Endothelial cell of umbilical vein (primary cell): ENCODE measurements at regions not wholly inside any gene's neighbourhood (a gene's known extent, or its start where the extent isn't known, plus 50 kb on each side); places are given as distances from the start of the nearest gene placed in this dataset.

ENCODE experiments used
- EZH2 ChIP-seq: IDR thresholded peaks from 2 replicates; pipeline ENCODE4 v1.6.1; 2012; ENCODE audit warnings: borderline replicate concordance, low read depth, mild to moderate bottlenecking, moderate library complexity, low read length, inconsistent platforms; ENCODE audit not compliant: severe bottlenecking
- MAX ChIP-seq: IDR thresholded peaks from 2 replicates; pipeline ENCODE4 v1.6.1; 2011; ENCODE audit not compliant: insufficient read depth, insufficient read length

GRCh38 chr5:40278881-40279280, 400.8 kb upstream of the PTGER4 start:
- TF ChIP-seq EZH2 (no peak), MAX (no peak)
